GM12891 (cell line): ENCODE measurements at regions not wholly inside any gene's neighbourhood (a gene's known extent, or its start where the extent isn't known, plus 50 kb on each side); places are given as distances from the start of the nearest gene placed in this dataset.
"Not testable (repeated sequence)": the region's sequence is repeated elsewhere in the genome, so short reads cannot be mapped to it uniquely, and the experiment has no call there.

Experiments used
- DNase-seq: peaks from one replicate; pipeline ENCODE4 v3.0.0; 2011; ENCODE audit warnings: low spot score; ENCODE audit not compliant: insufficient read length
- FAIRE-seq: peaks from 2 replicates; lab custom pipeline; 2011; peaks lifted over from hg19 to GRCh38; lab: Jason Lieb, UNC
- PAX5 ChIP-seq: IDR thresholded peaks from 2 replicates; pipeline ENCODE4 v1.6.1; 2011; ENCODE audit warnings: low read length, moderate library complexity, mild to moderate bottlenecking; ENCODE audit not compliant: insufficient read depth, severe bottlenecking
- POLR2A ChIP-seq: IDR thresholded peaks from 2 replicates; pipeline ENCODE4 v1.6.1; 2011; ENCODE audit warnings: low read depth, low read length, control low read depth
- POLR2AphosphoS5 ChIP-seq: IDR thresholded peaks from 2 replicates; pipeline ENCODE4 v1.6.1; 2011; ENCODE audit warnings: low read depth, low read length, control low read depth
- POU2F2 ChIP-seq: IDR thresholded peaks from 2 replicates; pipeline ENCODE4 v1.6.1; 2011; ENCODE audit warnings: low read depth, mild to moderate bottlenecking, control low read depth, low read length, moderate library complexity
- SPI1 ChIP-seq: IDR thresholded peaks from 2 replicates; pipeline ENCODE4 v1.6.1; 2011; ENCODE audit warnings: low read depth, low read length, control low read depth
- TAF1 ChIP-seq: IDR thresholded peaks from 2 replicates; pipeline ENCODE4 v1.6.1; 2011; ENCODE audit warnings: low read depth, low read length, control low read depth

DNA sequence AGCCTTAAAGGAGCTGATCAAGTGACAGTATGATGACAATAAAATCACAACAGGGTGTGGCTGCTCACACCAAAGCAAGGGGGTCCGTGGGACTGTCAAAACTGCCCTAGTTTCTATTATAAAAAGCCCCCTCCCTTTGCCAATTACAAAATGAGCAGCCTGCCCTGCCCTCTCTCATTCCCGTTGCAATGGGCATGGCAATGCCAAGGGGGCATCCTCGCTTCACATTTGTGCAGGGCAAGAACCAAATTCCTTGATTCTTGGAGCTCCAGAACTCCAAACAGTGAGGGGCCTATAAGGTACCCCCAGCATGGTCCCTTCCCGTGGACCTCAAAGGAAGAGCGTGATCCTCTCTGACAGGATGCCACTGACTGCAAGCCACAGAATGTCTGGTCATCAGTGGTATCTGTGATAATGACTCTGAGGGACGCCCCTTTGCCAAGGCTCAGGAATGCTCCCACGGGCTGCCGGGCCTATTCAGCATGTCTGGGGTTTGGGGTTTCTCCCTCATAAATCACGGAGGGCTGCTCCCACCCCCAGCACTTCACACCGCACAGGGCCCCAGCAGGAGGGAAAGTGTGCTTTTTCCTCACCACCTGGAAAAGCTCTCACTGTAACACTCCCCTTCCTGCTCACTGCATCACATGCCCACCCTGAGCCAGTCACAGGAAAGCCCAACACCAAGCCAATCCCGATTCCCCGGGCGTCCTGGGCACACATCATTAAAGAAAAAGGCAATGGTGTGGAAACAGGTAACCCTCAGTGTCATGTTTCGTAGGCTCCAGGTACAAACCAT lies 105.1 kb upstream of the TRPM1 start:
- DNase-seq (no peak), FAIRE-seq (no peak)
- TF ChIP-seq SPI1 (no peak), POU2F2 (no peak), POLR2A (no peak), POLR2AphosphoS5 (no peak)

DNA sequence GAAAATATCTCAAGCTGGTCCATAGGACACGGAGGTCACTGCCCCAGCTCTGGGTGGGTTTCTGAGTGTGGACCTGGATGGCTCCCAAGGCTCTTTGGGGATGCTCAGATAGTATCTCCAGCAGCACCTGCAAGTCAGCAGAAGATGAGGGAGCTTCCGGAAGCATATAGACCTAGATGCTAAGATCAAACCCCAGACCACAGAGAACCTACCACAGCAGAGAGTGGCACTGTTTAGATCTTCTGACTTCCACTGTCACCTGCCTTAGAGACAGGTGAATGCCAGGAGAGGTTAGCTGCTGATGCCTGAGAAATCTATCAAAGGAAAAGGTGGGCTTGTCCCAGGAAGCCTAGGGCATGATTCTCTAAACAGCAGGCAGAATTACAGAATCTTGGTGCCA lies 105.7 kb upstream of the TRPM1 start:
- TF ChIP-seq POLR2A: no peak
- FAIRE-seq (no peak), DNase-seq (no peak)

DNA sequence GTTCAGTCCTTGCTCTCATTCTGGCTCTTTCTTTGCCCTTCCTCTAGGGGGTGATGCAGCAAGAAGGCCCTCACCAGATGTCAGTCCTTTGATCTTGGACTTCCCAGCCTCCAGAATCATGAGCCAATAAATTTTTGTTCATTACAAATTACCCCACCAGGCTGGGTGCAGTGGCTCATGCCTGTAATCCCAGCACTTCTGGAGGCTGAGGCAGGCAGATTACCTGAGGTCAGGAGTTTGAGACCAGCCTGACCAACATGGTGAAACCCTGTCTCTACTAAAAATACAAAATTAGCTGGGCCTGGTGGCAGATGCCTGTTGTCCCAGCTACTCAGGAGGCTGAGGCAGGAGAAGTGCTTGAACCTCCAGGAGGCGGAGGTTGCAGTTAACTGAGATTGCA lies 106.3 kb upstream of the TRPM1 start:
- DNase-seq, FAIRE-seq: not testable (repeated sequence)

DNA sequence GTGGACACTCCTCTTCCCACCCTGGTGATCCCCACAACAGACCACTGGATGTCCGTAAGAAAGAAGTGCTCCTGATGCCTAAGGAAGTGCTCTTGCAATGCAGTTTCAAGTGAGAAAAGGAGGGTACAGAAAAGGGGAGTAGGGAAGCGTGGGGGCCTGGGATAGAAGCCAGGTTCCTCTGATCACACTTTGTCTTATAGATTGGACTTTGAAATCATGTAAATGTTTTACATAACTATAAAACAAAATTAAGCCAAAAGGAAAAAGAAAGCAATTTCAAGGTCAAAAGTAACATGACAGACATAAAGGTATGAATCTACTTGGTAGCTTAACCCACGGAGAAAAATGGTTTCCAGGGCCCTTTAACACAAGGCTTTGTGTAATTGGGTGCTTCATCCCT lies 107.3 kb upstream of the TRPM1 start:
- TF ChIP-seq POLR2A (no peak), PAX5 (no peak), POLR2AphosphoS5 (no peak), POU2F2 (no peak), SPI1 (no peak), TAF1 (no peak)
- DNase-seq: no peak
- no peak for FAIRE-seq

DNA sequence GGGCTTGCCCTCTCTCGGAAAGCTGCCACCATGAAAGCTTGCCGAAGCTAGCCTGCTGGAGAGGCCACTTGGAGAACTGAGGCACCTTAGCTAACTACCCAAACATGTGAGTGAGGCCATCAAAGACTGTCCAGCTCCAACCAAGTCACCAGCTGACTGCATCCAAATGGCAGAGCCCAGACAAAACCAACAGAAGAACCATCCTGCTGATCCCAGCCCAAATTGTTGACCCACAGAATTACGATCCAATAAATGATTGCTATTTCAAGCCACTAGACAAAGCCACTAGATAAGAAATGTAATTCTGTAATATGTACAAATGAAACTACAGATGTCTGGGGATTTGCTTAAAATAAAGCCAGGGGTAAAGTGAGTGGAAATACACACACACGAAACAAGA lies 109.8 kb upstream of the TRPM1 start:
- no peak for TF ChIP-seq TAF1
- no peak for TF ChIP-seq POU2F2
- TF ChIP-seq SPI1: no peak
- no peak for FAIRE-seq
- DNase-seq: no peak

DNA sequence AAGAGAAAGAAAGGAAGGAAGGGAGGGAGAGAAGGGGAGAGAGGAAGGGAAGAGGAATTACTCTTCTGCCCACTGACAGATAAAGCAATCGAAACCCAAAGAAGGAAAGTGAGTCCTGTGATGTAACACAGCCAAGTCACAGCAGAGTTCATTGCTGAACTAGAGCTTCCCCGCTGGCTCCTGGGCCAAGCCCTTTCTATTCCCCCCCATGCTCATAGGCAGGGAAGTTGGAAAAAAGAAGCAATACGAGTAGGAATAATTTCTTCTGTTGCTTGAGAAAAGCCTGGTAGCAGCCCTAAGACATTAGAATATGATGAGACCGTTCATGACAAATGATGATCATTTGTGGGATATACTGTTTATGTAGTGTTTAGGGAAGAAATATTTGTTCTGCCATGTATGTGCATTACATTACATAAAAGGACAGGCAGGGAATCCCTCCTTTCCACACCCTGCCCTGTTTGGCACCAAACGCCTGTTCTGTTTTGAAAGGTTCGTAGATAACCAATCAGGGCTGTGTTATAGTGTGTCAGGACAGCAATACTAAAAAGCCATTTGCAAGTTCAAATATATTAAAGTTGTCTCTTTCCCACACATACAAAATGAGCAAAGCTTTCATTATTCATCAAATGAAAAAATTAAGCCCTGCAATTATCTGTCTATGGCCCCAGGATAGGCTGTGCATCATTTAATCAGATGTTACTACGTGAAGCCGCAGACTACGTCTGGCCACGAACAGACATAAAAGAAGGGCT lies 111.0 kb upstream of the TRPM1 start:
- DNase-seq (no peak), FAIRE-seq (no peak)
- no peak for TF ChIP-seq PAX5
- TF ChIP-seq TAF1: no peak
- TF ChIP-seq SPI1: no peak
- TF ChIP-seq POU2F2: no peak
- TF ChIP-seq POLR2A: no peak
- TF ChIP-seq POLR2AphosphoS5: no peak

DNA sequence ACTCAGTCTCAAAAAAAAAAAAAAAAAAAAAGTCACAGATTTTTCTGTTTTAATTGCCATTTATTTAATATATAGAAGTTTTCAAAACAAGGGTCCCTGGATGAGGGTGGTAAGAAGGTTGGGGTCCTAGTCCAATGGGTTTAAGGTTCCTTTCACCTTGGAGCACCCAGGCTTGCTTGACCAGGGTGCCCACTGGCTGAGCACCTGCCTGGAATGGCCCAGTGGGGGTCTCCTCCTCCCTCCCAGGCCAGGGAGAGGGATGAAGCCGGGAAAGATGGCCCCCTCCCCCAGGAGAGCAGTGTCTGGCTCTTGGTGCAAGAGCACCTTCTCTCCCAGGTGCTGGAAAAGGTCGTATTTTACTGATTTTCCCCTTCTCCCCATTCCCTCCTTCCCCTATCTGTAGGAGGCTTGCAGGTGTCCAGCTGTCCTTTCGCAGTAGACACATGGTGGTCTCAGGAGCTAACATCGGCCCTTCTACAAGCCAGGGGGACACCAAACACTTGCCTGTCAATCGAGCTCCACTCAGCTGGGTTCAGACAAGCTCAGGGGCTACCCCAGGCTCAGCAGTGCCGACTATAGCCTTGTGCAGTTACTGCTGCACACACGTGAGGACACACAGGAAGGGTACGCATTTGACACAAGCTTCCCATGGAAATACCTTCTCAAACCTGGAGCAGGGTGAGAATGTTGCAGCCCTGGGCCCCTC lies 112.3 kb upstream of the KLF13 start:
- no peak for TF ChIP-seq POLR2AphosphoS5
- DNase-seq: no peak
- FAIRE-seq: peak; percentile 54

DNA sequence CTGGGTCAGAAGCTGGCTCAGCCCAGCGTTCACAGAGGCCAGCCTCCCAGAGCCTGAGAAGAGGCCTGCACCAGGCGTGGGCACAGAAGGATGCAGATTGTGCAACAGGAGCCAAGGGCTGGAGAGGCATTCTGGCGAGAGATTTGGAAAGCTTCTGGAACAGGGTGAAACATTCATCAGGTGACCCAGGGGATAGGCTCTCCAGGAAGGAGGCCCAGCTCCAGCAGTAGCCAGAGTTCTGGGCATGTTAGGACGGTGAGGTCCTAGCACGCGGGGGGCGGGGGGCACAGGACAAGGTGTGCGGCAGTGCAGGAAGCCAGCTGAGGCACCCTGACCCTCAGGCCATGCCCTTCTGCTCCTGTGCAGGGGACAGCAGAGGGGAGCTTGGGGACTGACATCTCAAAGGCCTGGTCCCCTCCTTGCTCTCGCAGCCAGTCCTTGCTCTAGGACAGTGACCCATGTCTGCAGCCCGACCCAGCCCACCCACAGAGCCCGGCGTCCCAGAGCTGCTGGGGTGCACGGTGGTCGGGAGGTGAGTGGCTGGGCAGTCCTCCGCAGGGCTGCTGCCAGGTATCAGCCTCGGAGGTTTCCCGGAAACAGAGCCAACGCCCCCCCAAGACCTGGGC lies 111.7 kb upstream of the KLF13 start:
- TF ChIP-seq POLR2A (no peak), TAF1 (no peak), PAX5 (no peak), SPI1 (no peak), POLR2AphosphoS5 (no peak), POU2F2 (no peak)
- FAIRE-seq (no peak), DNase-seq (no peak)

DNA sequence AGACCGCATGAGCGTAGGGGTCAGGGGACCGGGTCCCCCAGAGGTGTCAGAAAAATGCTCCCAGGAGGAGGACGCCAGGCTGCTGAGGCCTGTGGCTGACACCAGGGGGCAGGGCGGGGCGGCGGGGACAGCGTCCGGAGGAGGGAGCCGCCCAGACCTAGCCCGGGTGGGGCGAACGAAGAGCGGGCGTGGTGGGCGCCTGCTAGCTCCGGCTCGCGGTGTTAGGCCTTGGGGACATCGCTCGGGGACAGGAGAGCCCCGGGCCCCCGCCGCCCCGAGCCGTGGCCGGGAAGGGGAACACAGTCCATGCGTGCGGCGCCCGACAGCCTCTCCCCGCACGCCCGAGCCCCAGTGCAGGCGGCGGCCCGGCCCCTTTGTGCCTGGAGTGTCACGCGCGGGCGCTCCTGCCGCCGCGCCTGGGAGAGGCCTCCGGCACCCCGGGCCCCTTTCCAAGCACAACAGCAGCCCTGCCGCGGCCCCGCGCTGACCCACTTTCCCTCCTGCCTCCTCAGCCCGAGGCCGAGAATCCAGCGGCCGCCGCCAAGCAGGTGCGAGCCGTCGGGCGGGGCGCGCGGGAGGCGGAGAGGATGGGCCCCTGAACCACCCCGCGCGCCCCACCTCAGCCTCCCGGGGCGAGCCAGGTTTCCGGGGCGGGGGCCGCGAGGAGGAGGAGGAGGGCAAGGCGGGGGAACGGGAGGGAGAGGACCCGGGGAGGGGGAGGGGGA lies 111.0 kb upstream of the KLF13 start:
- FAIRE-seq (peak; percentile 96), DNase-seq (peak; percentile 90)
- TF ChIP-seq PAX5 (peak; percentile 53), TAF1 (0 out of 2 replicates have a peak, but pooled peaks have one; percentile 11), SPI1 (no peak)
